ENCODE measurements at regions not wholly inside any gene's neighbourhood (a gene's known extent, or its start where the extent isn't known, plus 50 kb on each side); places are given as distances from the start of the nearest gene placed in this dataset.

DNA sequence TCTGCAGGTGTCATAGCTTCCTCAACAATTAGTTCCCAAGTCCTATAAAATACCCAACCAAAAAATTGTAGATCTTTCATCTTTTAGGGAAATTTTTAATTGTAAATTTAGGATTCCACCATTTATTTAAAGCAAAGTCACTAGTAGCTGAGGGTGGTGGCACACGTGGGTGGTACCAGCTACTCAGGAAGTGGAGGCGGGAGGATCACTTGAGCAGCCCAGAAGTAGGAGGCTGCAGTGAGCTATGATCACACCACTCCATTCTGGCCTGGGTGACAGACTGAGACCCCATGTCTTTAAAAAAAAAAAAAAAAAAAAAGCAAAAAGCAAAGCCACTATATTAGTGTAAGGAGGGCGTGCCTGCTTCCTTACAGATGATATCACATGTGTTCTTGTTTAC lies 60.3 kb upstream of the GREB1L start:
- Histone ChIP-seq H3K4me1 (ENCODE audit: control insufficient read depth in 2 of 2, insufficient read depth in 2 of 2, low read length in 2 of 2) (no peaks in the 10 kb centered on the region), H3K36me3 (replicated peaks in 1 of 2; ENCODE audit: control extremely low read depth in 1 of 2, control insufficient read depth in 1 of 2, extremely low read depth in 1 of 2, insufficient read depth in 2 of 2, low read length in 1 of 2) (no peaks in the 10 kb centered on the region), H3K27ac (ENCODE audit: low read length in 2 of 2) (no peak overlapping the region), H2AFZ (ENCODE audit: insufficient read depth, low read depth, low read length, poor library complexity, severe bottlenecking) (no peak overlapping the region), H3K27me3 (replicated peaks in 1 of 4; ENCODE audit: control extremely low read depth in 1 of 4, control insufficient read depth in 3 of 4, insufficient read depth in 4 of 4, low read length in 3 of 4) (no peaks in the 10 kb centered on the region), H3K4me2 (replicated peaks; ENCODE audit: low read depth, low read length, poor library complexity, severe bottlenecking) (no peak overlapping the region), H3K4me3 (ENCODE audit: control extremely low read depth in 1 of 5, extremely low read depth in 1 of 5, insufficient read depth in 1 of 5, low read depth in 2 of 5, low read length in 4 of 5) (no peak overlapping the region), H3K9ac (ENCODE audit: low read length) (no peak overlapping the region), H4K20me1 (ENCODE audit: control insufficient read depth, insufficient read depth, low read length, poor library complexity, severe bottlenecking) (no peaks in the 10 kb centered on the region), H3K79me2 (ENCODE audit: control insufficient read depth, insufficient read depth, low read length) (no peaks in the 10 kb centered on the region), H3K9me3 (ENCODE audit: control extremely low read depth in 1 of 3, control insufficient read depth in 2 of 3, insufficient read depth in 1 of 3, low read length in 2 of 3) (no peaks in the 10 kb centered on the region)
- no peaks in the 10 kb centered on the region for H3K9me3 Mint-ChIP-seq (ENCODE audit: insufficient read depth)
- no peak for TF ChIP-seq EZH2 (IDR thresholded peaks at IDR 0.05; ENCODE audit: borderline replicate concordance, insufficient read depth, low read depth, low read length, poor library complexity, severe bottlenecking)
- TF ChIP-seq, protein P1, sequence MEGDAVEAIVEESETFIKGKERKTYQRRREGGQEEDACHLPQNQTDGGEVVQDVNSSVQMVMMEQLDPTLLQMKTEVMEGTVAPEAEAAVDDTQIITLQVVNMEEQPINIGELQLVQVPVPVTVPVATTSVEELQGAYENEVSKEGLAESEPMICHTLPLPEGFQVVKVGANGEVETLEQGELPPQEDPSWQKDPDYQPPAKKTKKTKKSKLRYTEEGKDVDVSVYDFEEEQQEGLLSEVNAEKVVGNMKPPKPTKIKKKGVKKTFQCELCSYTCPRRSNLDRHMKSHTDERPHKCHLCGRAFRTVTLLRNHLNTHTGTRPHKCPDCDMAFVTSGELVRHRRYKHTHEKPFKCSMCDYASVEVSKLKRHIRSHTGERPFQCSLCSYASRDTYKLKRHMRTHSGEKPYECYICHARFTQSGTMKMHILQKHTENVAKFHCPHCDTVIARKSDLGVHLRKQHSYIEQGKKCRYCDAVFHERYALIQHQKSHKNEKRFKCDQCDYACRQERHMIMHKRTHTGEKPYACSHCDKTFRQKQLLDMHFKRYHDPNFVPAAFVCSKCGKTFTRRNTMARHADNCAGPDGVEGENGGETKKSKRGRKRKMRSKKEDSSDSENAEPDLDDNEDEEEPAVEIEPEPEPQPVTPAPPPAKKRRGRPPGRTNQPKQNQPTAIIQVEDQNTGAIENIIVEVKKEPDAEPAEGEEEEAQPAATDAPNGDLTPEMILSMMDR (IDR thresholded peaks at IDR 0.05), result no peak
- no peak for ATAC-seq (ENCODE audit: low read depth)
- WGBS (ENCODE audit: insufficient coverage), result no CpG with 5 or more reads among the region's 3 CpGs
- no peaks in the 10 kb centered on the region for H3K4me1 Mint-ChIP-seq
- H3K27me3 Mint-ChIP-seq, result no peaks in the 10 kb centered on the region
- CTCF ChIA-PET, result interaction anchor here (1.0 to 4.5 kb wide), 4 partner anchors 10 to 209 kb away, joined by 3 to 28 read pairs (median 7); no protein-coding TSS in a partner anchor
- no peak overlapping the region for H3K27ac Mint-ChIP-seq
- no peak overlapping the region for H3K4me3 Mint-ChIP-seq
- no peak for DNase-seq
- POLR2A ChIA-PET, result no interaction called here
- intact Hi-C loops (cut with micrococcal nuclease), result no loop called here

DNA sequence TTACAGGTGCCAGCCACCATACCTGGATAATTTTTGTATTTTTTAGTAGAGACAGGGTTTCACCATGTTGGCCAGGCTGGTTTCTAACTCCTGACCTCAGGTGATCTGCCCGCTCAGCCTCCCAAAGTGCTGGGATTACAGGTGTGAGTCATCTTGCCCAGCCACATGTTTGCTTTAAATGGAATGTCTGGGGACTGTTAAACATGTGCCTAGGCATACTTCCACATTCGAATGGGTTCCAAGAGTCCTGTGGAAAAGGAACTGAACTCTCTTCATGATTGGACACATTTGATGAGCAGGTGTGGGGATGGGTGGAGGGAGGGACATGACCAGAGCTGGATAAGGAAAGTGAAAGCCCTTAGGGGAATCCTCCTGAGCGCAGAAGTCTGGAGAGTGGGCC lies 58.4 kb upstream of the GREB1L start:
- Histone ChIP-seq H3K4me1 (ENCODE audit: control insufficient read depth in 2 of 2, insufficient read depth in 2 of 2, low read length in 2 of 2) (no peaks in the 10 kb centered on the region), H3K27ac (ENCODE audit: low read length in 2 of 2) (no peak overlapping the region), H2AFZ (ENCODE audit: insufficient read depth, low read depth, low read length, poor library complexity, severe bottlenecking) (no peak overlapping the region), H3K4me3 (ENCODE audit: control extremely low read depth in 1 of 5, extremely low read depth in 1 of 5, insufficient read depth in 1 of 5, low read depth in 2 of 5, low read length in 4 of 5) (no peak overlapping the region), H3K9me3 (ENCODE audit: control extremely low read depth in 1 of 3, control insufficient read depth in 2 of 3, insufficient read depth in 1 of 3, low read length in 2 of 3) (no peaks in the 10 kb centered on the region), H3K27me3 (replicated peaks in 1 of 4; ENCODE audit: control extremely low read depth in 1 of 4, control insufficient read depth in 3 of 4, insufficient read depth in 4 of 4, low read length in 3 of 4) (no peaks in the 10 kb centered on the region), H3K9ac (ENCODE audit: low read length) (no peak overlapping the region), H3K36me3 (replicated peaks in 1 of 2; ENCODE audit: control extremely low read depth in 1 of 2, control insufficient read depth in 1 of 2, extremely low read depth in 1 of 2, insufficient read depth in 2 of 2, low read length in 1 of 2) (no peaks in the 10 kb centered on the region), H3K79me2 (ENCODE audit: control insufficient read depth, insufficient read depth, low read length) (no peaks in the 10 kb centered on the region), H4K20me1 (ENCODE audit: control insufficient read depth, insufficient read depth, low read length, poor library complexity, severe bottlenecking) (no peaks in the 10 kb centered on the region), H3K4me2 (replicated peaks; ENCODE audit: low read depth, low read length, poor library complexity, severe bottlenecking) (no peak overlapping the region)
- ChIA-PET POLR2A (no interaction called here), CTCF (interaction anchor here (4.5 kb wide), 1 partner anchor 11 kb away, joined by 28 read pairs; no protein-coding TSS in a partner anchor)
- Mint-ChIP-seq H3K27me3 (no peaks in the 10 kb centered on the region), H3K4me3 (no peak overlapping the region), H3K9me3 (ENCODE audit: insufficient read depth) (no peaks in the 10 kb centered on the region), H3K27ac (no peak overlapping the region), H3K4me1 (no peaks in the 10 kb centered on the region)
- 84% methylated on average over 3 of the region's 3 CpGs for WGBS (ENCODE audit: insufficient coverage)
- no peak for DNase-seq
- no peak for TF ChIP-seq EZH2 (IDR thresholded peaks at IDR 0.05; ENCODE audit: borderline replicate concordance, insufficient read depth, low read depth, low read length, poor library complexity, severe bottlenecking)
- TF ChIP-seq, protein P1 (IDR thresholded peaks at IDR 0.05), result no peak
- no peak for ATAC-seq (ENCODE audit: low read depth)
- intact Hi-C loops (cut with micrococcal nuclease), result no loop called here

All from B cell (primary cell).